Progenitor cell of endocrine pancreas (in vitro differentiated cells): ENCODE measurements at regions not wholly inside any gene's neighbourhood (a gene's known extent, or its start where the extent isn't known, plus 50 kb on each side); places are given as distances from the start of the nearest gene placed in this dataset.

Experiments used
- DNase-seq: peaks from one replicate; pipeline ENCODE4 v3.0.0; 2021; ENCODE audit warnings: low spot score; ENCODE audit not compliant: unreplicated experiment
- H3K27ac Mint-ChIP-seq: 2 replicates; pipeline ENCODE4 v1.8.0; 2021; ENCODE audit warnings: mild to moderate bottlenecking, moderate library complexity, mixed read lengths
- H3K27me3 Mint-ChIP-seq: 2 replicates; pipeline ENCODE4 v1.8.0; 2021; ENCODE audit warnings: mixed read lengths
- H3K36me3 Mint-ChIP-seq: 2 replicates; pipeline ENCODE4 v1.8.0; 2022; ENCODE audit warnings: mixed read lengths; ENCODE audit not compliant: insufficient read depth
- H3K4me1 Mint-ChIP-seq: 2 replicates; pipeline ENCODE4 v1.8.0; 2021; ENCODE audit warnings: low read depth, mixed read lengths
- H3K4me3 Mint-ChIP-seq: 2 replicates; pipeline ENCODE4 v1.8.0; 2021; ENCODE audit warnings: low read depth, mild to moderate bottlenecking, moderate library complexity, mixed read lengths
- H3K9me3 Mint-ChIP-seq: 2 replicates; pipeline ENCODE4 v1.8.0; 2021; ENCODE audit warnings: low read depth, mixed read lengths
- CTCF ChIP-seq: fragments of 200-600 bp; sonication (generic); IDR thresholded peaks from one replicate; pipeline ENCODE4 v1.5.0; 2021; ENCODE audit warnings: antibody characterized with exemption, mild to moderate bottlenecking; ENCODE audit not compliant: unreplicated experiment

DNA sequence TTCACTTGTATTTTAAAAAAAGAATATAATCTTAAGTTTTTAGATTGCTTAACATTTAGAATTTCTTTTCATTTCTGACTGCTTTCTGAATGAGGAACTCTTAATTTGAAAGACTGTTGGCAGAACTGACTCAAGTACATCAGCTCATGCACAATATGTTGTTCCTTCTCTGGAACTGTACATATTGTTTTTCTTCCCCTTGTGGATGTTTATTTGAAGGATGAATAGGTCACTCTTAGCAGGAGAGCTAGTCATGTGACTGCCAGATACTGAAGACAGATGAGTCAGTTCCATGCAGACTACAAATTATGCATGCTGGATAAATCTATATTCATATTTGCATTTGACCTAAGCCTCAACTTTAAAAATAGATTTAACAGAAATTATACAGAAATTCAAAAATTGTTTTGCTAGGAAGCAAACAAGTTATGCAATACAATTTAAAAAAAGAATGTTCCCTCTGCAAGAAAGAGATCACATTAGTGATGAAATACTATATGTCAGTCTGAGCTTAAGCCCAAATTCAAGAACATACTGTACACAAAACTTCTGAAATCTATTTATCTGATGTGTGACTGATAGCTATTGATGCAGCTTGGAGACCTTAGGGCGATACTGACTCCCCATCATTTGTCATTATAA, 1274.9 kb upstream of the GJE1 start:
- Mint-ChIP-seq H3K4me1 (peaks cover 12% of the 10 kb centered on the region), H3K4me3 (no peak overlapping the region)

DNA sequence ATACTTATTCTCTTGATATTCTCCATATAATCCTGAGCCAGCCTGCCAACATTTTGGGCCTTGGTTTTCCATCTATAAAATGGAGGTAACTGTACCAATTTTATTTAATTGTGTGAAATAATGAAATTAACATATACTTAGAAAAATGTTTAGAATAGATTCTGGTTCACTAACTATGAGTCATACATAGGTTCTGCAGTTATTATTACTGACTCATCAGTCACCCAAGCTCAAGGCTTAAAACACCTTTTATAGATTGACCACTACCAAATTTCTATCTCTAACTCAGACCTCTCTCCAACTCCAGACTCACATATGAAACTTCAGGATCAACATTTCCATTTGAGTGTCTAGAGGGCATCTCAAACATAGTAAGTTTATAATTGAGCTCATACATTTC, 1277.2 kb upstream of the GJE1 start:
- DNase-seq = no peak
- H3K4me1 Mint-ChIP-seq = peaks cover 12% of the 10 kb centered on the region
- H3K36me3 Mint-ChIP-seq = no peaks in the 10 kb centered on the region
- no peak overlapping the region for H3K27ac Mint-ChIP-seq
- H3K9me3 Mint-ChIP-seq = no peaks in the 10 kb centered on the region
- TF ChIP-seq CTCF = no peak
- H3K4me3 Mint-ChIP-seq = no peak overlapping the region
- H3K27me3 Mint-ChIP-seq = no peaks in the 10 kb centered on the region

More for the DNA sequence above, 1274.9 kb upstream of the GJE1 start:
- Mint-ChIP-seq H3K27me3 (no peaks in the 10 kb centered on the region), H3K9me3 (no peaks in the 10 kb centered on the region), H3K27ac (no peak overlapping the region), H3K36me3 (no peaks in the 10 kb centered on the region)
- TF ChIP-seq CTCF = no peak
- DNase-seq = no peak

DNA sequence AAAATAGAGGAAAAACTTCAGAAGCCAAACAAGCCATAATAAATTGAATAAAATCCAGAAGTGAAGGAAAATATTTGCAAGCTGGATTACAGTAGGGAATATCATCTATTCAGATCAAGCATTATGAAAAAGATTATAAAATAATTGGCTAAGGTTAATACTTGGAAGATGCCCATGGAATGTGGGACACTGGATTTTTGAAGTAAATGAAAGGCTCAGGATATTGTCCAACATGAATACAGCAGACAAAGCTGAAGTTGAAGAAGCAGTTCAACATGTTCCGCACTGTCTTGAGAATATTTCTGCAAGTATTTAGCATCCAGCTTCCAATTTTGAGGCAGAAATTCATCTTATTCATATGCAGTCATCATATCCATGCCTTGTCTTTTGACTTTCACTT, 1278.4 kb upstream of the GJE1 start:
- no peak for DNase-seq
- no peaks in the 10 kb centered on the region for H3K36me3 Mint-ChIP-seq
- H3K27ac Mint-ChIP-seq = no peak overlapping the region
- no peaks in the 10 kb centered on the region for H3K27me3 Mint-ChIP-seq
- peaks cover 7% of the 10 kb centered on the region for H3K4me1 Mint-ChIP-seq
- TF ChIP-seq CTCF = no peak
- H3K9me3 Mint-ChIP-seq = no peaks in the 10 kb centered on the region
- no peak overlapping the region for H3K4me3 Mint-ChIP-seq

DNA sequence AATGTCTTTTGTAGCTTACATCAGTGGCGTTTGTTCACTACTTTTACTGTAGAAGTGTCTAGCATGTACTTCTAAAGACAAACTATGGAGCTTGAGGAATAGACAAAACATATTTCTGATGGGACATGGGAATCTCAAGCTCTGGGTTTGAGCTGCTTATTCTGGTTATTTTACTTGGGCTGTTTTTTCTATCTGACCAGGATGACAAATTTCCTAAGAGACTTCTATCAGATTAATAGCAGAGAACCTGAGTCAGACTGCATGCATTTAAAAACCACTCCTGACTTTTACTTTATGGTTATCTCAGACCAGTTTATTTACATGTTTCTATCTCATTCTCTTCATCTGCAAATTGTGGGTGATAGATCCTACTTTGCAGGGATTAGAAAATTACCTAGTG, 1282.3 kb upstream of the GJE1 start:
- no peaks in the 10 kb centered on the region for H3K4me1 Mint-ChIP-seq
- no peak for TF ChIP-seq CTCF
- no peak overlapping the region for H3K27ac Mint-ChIP-seq
- H3K4me3 Mint-ChIP-seq = no peak overlapping the region
- DNase-seq = no peak
- H3K9me3 Mint-ChIP-seq = no peaks in the 10 kb centered on the region
- H3K27me3 Mint-ChIP-seq = no peaks in the 10 kb centered on the region
- H3K36me3 Mint-ChIP-seq = no peaks in the 10 kb centered on the region

DNA sequence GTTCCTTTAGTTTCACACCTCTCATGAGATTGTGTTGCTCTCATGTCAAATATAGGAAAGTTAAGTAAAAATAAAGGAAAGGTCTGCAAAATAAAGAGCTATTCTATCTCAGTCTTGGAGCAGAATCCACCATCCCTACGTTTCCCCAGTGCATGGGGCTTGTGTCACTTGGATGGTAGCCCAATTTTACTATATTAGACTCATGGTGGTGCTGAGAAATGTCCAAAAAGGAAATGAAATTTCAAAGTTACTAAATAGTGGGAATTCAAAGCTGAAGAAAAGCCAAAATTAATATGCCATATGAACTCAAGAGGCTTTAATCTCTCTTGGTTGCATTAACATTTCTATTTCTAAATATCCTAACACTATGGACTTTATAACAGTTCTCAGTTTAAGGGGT, 1283.3 kb upstream of the GJE1 start:
- H3K27me3 Mint-ChIP-seq = no peaks in the 10 kb centered on the region
- no peak overlapping the region for H3K27ac Mint-ChIP-seq
- H3K4me3 Mint-ChIP-seq = no peak overlapping the region
- no peaks in the 10 kb centered on the region for H3K4me1 Mint-ChIP-seq
- no peaks in the 10 kb centered on the region for H3K9me3 Mint-ChIP-seq
- no peak for TF ChIP-seq CTCF
- H3K36me3 Mint-ChIP-seq = no peaks in the 10 kb centered on the region
- no peak for DNase-seq
